Ovary (tissue), 7 donors: ENCODE measurements at regions not wholly inside any gene's neighbourhood (a gene's known extent, or its start where the extent isn't known, plus 50 kb on each side); places are given as distances from the start of the nearest gene placed in this dataset.

Experiments used
- DNase-seq, 5 donors: peaks; one replicate each; pipeline ENCODE4 v3.0.0-alpha.2; 2019 to 2020
- H3K27ac ChIP-seq, 2 donors: fragments of 200-600 bp; one replicate each; pipeline versions ENCODE4 v1.5.1 to v1.8.0; 2019 to 2022
- H3K27me3 ChIP-seq: fragments of 200-600 bp; one replicate; pipeline ENCODE4 v1.8.0; 2022
- H3K36me3 ChIP-seq: fragments of 200-600 bp; sonication (generic); one replicate; pipeline ENCODE4 v1.5.1; 2019
- H3K4me1 ChIP-seq: one replicate; pipeline ENCODE4 v1.8.1; 2013; ENCODE audit warnings: mild to moderate bottlenecking, moderate library complexity; ENCODE audit not compliant: insufficient read depth
- H3K4me3 ChIP-seq: fragments of 200-600 bp; sonication (generic); one replicate; pipeline ENCODE4 v1.5.1; 2017
- H3K9me3 ChIP-seq, 2 donors: fragments of 200-600 bp in 1 of 2; sonication (generic) in 1 of 2; one replicate each; pipeline versions ENCODE4 v1.5.1 to v1.8.1; 2013 to 2019; ENCODE audit warnings: mild to moderate bottlenecking in 1 of 2, moderate library complexity in 1 of 2
- EP300 ChIP-seq: sonication (generic); formaldehyde crosslinking; IDR thresholded peaks from one replicate; pipeline ENCODE4 v1.6.1; 2017; ENCODE audit warnings: antibody characterized with exemption
- POLR2A ChIP-seq: fragments of 450-650 bp; IDR thresholded peaks from one replicate; pipeline ENCODE4 v1.6.1; 2017; ENCODE audit warnings: antibody characterized with exemption, mild to moderate bottlenecking, moderate library complexity
- WGBS, 3 donors: extraction: QIAGEN DNeasy Blood & Tissue Kit in 1 of 3; methylation state at CpG; one replicate each; pipeline versions ENCODE4 v1.1.5 to v1.1.7; 2013 to 2017; 5-methylcytosine and 5-hydroxymethylcytosine counted together
- intact Hi-C, 4 donors: fragments of 100-400 bp; cut with DNase I; formaldehyde crosslinking; loops; one replicate each; pipeline versions ENCODE4 v1.11.0 to v1.15.1; 2022 to 2023
- TF ChIP-seq, protein P1 (sequence below), 3 donors: fragments of 450-650 bp in 2 of 3; fragments of 200-600 bp in 1 of 3; IDR thresholded peaks; one replicate each; pipeline versions ENCODE4 v1.5.1 to v1.8.0; 2016 to 2022; ENCODE audit warnings: antibody characterized with exemption in 3 of 3, mild to moderate bottlenecking in 1 of 3
- donor health status: DM: no; HTN: no; CAD: no; lungs with moderate emphysema.
- donor health status: DM: no; HTN: no; CAD: no.
- donor health status: Bipolar disorder and iron deficiency.
- donor health status: DM: no; HTN: no; CAD: no.
- donor health status: DM: yes; HTN: yes; CAD: no.

DNA sequence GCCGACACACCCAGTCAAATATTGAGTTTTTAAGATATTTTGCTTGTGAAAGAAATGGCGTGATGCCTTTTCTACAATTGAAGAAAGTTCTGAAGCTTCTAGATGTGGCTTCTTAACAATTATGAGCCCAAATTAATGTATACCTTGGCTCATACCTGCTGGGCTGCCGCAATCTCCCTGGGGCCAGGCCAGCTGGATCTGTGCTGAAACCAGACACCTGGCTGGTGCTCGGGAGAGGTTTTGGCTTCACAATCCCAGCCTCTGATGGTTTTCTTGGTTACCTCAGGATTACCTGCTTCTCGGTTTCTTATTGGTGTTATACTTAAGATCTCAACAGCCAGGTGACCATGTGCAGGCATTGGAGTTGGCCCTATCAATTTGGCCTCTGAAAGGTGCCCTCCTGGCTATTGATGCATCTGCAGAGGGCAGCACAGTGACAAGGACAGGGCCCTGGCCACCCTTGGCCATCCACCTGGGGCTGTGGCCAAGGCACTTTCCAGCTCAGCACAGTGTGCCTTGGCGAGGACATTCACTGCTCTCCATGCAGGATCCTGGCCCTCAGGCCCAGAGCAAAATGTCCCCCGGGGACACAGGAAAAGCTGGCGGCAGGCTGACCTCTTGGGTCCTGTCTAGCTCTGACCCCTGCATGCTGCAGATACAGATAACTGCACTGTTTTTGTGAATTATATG is 305.0 kb downstream of the ZNF536 start:
- Histone ChIP-seq H3K9me3 (no peaks in the 10 kb centered on the region), H3K36me3 (no peaks in the 10 kb centered on the region), H3K4me3 (no peak overlapping the region), H3K4me1 (no peaks in the 10 kb centered on the region), H3K27ac (no peak overlapping the region), H3K27me3 (no peaks in the 10 kb centered on the region)
- no peak for DNase-seq
- TF ChIP-seq, protein P1, sequence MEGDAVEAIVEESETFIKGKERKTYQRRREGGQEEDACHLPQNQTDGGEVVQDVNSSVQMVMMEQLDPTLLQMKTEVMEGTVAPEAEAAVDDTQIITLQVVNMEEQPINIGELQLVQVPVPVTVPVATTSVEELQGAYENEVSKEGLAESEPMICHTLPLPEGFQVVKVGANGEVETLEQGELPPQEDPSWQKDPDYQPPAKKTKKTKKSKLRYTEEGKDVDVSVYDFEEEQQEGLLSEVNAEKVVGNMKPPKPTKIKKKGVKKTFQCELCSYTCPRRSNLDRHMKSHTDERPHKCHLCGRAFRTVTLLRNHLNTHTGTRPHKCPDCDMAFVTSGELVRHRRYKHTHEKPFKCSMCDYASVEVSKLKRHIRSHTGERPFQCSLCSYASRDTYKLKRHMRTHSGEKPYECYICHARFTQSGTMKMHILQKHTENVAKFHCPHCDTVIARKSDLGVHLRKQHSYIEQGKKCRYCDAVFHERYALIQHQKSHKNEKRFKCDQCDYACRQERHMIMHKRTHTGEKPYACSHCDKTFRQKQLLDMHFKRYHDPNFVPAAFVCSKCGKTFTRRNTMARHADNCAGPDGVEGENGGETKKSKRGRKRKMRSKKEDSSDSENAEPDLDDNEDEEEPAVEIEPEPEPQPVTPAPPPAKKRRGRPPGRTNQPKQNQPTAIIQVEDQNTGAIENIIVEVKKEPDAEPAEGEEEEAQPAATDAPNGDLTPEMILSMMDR (IDR thresholded peaks at IDR 0.05) = no peak
- TF ChIP-seq EP300 (no peak), POLR2A (no peak)
- intact Hi-C loops = loop anchor here in 2 of 4 donors (5.0 to 10.0 kb wide), 2 partner anchors 1895 to 1898 kb away; no protein-coding TSS in a partner anchor
- 75 to 84% (median 81%) methylated on average over 8 of the region's 8 CpGs for WGBS, 3 donors

DNA sequence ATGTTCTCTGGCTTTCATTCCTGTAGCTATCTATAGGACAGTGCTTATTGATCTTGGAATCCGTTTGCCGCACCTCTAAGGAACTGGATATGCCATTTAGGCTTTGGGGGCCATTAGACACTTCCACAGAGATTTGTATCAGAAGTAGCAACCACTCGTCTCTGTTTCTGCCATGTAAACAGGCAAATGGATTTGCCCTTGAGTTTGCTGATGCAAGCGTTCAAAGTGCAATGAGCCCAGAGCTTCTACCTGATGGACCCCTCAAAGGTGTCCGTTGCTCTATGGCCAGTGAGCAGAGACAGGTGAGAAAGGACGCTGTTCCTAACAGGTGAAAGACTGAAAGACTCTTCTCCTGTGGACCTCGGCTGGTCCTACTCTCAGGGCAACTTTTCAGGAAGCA is 302.9 kb downstream of the ZNF536 start:
- TF ChIP-seq EP300 = no peak
- TF ChIP-seq, protein P1 (IDR thresholded peaks at IDR 0.05) = no peak
- 84 to 92% (median 85%) methylated on average over 7 of the region's 7 CpGs for WGBS, 3 donors
- H3K27ac ChIP-seq = no peak overlapping the region
- no peaks in the 10 kb centered on the region for H3K9me3 ChIP-seq
- no peak overlapping the region for H3K4me3 ChIP-seq
- intact Hi-C loops = loop anchor here in 2 of 4 donors (5.0 to 10.0 kb wide), 2 partner anchors 1897 to 1900 kb away; no protein-coding TSS in a partner anchor
- H3K36me3 ChIP-seq = no peaks in the 10 kb centered on the region
- DNase-seq = no peak
- H3K4me1 ChIP-seq = peaks cover 2% of the 10 kb centered on the region
- no peaks in the 10 kb centered on the region for H3K27me3 ChIP-seq

DNA sequence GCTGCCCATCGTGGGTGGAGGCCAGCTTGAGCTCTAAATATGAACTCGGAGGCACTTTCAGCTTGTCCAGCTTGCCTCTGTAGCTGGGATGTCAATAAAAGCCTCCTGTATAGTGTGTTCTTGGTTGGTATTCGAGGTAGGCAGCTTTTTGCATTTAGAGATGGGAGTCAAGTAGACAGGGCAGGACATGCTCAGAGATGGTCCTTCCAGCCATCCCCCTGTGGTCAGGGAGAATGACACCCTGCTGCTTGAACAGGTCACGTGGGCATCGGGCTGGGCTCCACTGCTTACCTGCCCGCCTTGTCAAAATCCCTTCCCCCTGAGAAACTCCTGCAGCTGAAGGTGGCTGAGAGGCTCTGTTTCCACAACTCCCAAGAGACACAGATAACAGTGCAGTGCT is 302.5 kb downstream of the ZNF536 start:
- Histone ChIP-seq H3K4me3 (no peak overlapping the region), H3K36me3 (no peaks in the 10 kb centered on the region), H3K27ac (no peak overlapping the region), H3K9me3 (no peaks in the 10 kb centered on the region), H3K27me3 (no peaks in the 10 kb centered on the region), H3K4me1 (peaks cover 2% of the 10 kb centered on the region)
- TF ChIP-seq, protein P1 (IDR thresholded peaks at IDR 0.05) = no peak
- TF ChIP-seq EP300 = no peak
- TF ChIP-seq POLR2A = no peak
- DNase-seq = no peak
- intact Hi-C loops = loop anchor here in 2 of 4 donors (5.0 to 10.0 kb wide), 2 partner anchors 1898 to 1900 kb away; no protein-coding TSS in a partner anchor
- WGBS, 3 donors = 84 to 86% (median 86%) methylated on average over 6 of the region's 6 CpGs

DNA sequence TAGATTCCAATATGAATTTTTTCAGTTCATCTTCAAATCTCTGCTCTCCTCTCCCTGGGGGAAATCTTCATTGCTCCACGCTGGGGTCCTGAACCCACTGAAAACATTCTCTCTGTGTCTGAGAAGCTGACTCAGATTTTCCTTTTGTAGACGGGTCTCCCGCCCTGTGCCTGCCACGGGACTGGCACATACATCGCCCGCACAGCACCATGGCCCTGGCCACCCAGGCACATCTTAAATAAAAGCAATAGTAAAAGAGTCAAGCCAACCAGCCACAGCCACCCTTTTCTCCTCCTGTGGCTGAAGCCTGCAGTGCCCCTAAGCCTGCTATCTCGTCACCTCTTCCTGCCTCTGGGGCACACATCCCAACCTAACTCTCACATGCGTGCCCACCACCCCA is 301.2 kb downstream of the ZNF536 start:
- Histone ChIP-seq H3K9me3 (no peaks in the 10 kb centered on the region), H3K4me3 (no peak overlapping the region), H3K27ac (no peak overlapping the region), H3K27me3 (no peaks in the 10 kb centered on the region), H3K36me3 (no peaks in the 10 kb centered on the region), H3K4me1 (peaks cover 2% of the 10 kb centered on the region)
- 80 to 84% (median 84%) methylated on average over 8 of the region's 8 CpGs for WGBS, 3 donors
- DNase-seq = no peak
- intact Hi-C loops = loop anchor here in 1 of 4 donors (10.0 kb wide), 1 partner anchor 1901 kb away; no protein-coding TSS in a partner anchor
- TF ChIP-seq EP300 (no peak), POLR2A (no peak)
- TF ChIP-seq, protein P1 (IDR thresholded peaks at IDR 0.05) = no peak
